ENCODE measurements at regions not wholly inside any gene's neighbourhood (a gene's known extent, or its start where the extent isn't known, plus 50 kb on each side); places are given as distances from the start of the nearest gene placed in this dataset.

DNA sequence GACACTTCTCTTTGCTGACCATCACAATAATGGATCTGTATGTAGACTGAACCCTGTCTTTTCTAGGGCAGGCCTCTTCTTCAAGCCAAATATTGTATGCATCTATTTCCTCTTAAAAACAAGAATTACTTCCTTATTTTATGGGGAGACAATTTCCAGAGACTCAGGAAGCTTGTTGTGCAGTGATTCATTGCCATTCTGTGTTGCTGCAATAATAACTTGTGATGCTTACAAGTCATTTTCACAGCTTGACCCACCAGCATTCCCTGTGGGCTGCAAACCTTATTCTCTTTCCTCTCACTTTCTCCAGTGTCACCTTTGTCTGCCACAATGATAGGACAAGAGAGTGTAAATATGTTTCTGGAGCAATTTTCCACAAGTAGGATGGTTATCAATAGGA lies 276.7 kb upstream of the SGO1 start:
- H3K36me3 ChIP-seq, result no peaks in the 10 kb centered on the region
- DNase-seq (ENCODE audit: low spot score in 2 of 2), result no peak
- no peaks in the 10 kb centered on the region for H3K27me3 ChIP-seq
- H3K27ac ChIP-seq, result no peak overlapping the region
- no peaks in the 10 kb centered on the region for H3K9me3 ChIP-seq
- H3K4me3 ChIP-seq, result no peak overlapping the region
- no peaks in the 10 kb centered on the region for H3K4me1 ChIP-seq
- TF ChIP-seq, protein P1, sequence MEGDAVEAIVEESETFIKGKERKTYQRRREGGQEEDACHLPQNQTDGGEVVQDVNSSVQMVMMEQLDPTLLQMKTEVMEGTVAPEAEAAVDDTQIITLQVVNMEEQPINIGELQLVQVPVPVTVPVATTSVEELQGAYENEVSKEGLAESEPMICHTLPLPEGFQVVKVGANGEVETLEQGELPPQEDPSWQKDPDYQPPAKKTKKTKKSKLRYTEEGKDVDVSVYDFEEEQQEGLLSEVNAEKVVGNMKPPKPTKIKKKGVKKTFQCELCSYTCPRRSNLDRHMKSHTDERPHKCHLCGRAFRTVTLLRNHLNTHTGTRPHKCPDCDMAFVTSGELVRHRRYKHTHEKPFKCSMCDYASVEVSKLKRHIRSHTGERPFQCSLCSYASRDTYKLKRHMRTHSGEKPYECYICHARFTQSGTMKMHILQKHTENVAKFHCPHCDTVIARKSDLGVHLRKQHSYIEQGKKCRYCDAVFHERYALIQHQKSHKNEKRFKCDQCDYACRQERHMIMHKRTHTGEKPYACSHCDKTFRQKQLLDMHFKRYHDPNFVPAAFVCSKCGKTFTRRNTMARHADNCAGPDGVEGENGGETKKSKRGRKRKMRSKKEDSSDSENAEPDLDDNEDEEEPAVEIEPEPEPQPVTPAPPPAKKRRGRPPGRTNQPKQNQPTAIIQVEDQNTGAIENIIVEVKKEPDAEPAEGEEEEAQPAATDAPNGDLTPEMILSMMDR (IDR thresholded peaks at IDR 0.05), result no peak
- intact Hi-C loops (cut with DNase I), result no loop called here

GRCh38 chr3:20462226-20462625 lies 276.2 kb upstream of the SGO1 start:
- H3K27ac ChIP-seq, result no peak overlapping the region
- no peaks in the 10 kb centered on the region for H3K27me3 ChIP-seq
- no peaks in the 10 kb centered on the region for H3K4me1 ChIP-seq
- intact Hi-C loops (cut with DNase I), result no loop called here
- no peaks in the 10 kb centered on the region for H3K36me3 ChIP-seq
- TF ChIP-seq, protein P1 (IDR thresholded peaks at IDR 0.05), result no peak
- no peak overlapping the region for H3K4me3 ChIP-seq
- DNase-seq (ENCODE audit: low spot score in 2 of 2), result no peak
- no peaks in the 10 kb centered on the region for H3K9me3 ChIP-seq

DNA sequence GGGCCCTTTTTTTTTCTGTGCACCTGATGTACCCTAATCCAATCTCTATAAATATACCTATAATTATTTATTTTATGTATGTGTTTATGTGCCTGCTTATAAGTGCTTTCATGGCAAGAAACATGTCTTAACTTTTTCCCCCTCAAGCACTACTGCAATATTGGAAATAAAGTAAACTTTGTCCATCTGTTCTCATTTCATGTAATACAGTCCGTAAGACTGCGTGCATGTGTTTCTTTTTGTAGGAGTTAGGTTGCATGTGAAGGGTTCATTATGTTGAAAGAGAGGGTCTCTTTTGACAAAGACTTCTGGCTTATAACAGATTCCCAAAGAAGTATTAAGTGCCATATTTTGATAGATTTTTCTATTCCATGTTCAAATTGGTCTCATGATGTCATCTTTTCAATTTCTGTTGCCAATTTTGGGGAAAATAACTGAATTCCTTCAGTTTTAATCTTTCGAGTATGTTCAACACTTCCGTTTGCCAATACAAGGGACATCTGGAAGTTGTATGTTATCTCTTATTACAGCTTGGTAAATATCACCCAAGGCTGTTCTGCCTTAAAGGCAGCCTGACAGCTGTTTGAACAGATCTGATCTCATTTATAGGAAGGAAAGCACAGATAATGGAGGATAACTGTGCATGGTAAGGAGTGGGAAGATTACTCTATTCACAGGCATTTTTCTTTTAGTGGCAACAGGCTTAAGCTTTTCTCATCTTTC lies 273.1 kb upstream of the SGO1 start:
- TF ChIP-seq, protein P1 (IDR thresholded peaks at IDR 0.05), result no peak
- intact Hi-C loops (cut with DNase I), result no loop called here

DNA sequence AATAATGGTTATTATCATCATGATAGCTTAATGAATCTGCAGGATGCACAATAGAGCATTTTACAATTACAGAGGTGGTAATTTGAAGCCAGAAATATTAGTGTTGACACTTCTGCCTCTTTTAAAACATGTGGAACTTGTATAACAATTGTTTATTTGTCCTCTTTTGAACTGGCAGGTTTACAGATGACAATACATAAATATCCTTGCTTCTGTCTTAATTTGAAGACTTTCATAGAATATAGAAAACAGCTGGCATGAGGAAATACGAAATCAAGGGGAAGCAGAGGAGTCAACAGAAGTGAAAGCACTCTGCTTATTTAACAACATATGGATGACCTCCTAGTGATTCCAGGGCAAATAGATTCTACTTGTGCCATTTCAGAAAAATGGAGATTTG lies 270.5 kb upstream of the SGO1 start:
- Histone ChIP-seq H3K36me3 (no peaks in the 10 kb centered on the region), H3K27me3 (no peaks in the 10 kb centered on the region), H3K4me1 (no peaks in the 10 kb centered on the region), H3K27ac (no peak overlapping the region), H3K4me3 (no peak overlapping the region), H3K9me3 (no peaks in the 10 kb centered on the region)
- TF ChIP-seq, protein P1 (IDR thresholded peaks at IDR 0.05), result no peak
- intact Hi-C loops (cut with DNase I), result no loop called here
- no peak for DNase-seq (ENCODE audit: low spot score in 2 of 2)

More for the DNA sequence above, 273.1 kb upstream of the SGO1 start:
- no peak for DNase-seq (ENCODE audit: low spot score in 2 of 2)
- Histone ChIP-seq H3K4me3 (no peak overlapping the region), H3K36me3 (no peaks in the 10 kb centered on the region), H3K27ac (no peak overlapping the region), H3K9me3 (no peaks in the 10 kb centered on the region), H3K4me1 (no peaks in the 10 kb centered on the region), H3K27me3 (no peaks in the 10 kb centered on the region)

DNA sequence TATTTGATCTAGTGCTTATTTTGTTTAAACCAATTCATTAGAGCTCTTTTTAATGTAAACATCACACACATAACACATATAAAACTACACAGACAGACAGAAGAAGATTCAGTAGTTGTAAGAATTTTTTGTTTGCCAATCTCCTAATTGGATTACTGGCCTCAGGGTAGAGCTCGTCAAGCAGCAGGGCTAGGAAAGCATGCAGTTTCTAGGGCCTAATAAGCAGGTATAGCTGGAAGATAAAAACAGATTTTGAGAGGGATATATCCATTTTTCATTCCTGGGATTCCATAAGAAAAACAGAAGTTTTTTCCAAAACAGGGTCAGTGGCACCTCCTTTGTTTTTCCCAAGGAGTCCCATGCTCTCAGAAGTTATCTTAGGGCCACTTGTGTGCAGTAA lies 265.2 kb upstream of the SGO1 start:
- TF ChIP-seq, protein P1 (IDR thresholded peaks at IDR 0.05), result no peak
- no peaks in the 10 kb centered on the region for H3K9me3 ChIP-seq
- DNase-seq (ENCODE audit: low spot score in 2 of 2), result no peak
- intact Hi-C loops (cut with DNase I), result no loop called here
- no peak overlapping the region for H3K4me3 ChIP-seq
- H3K27me3 ChIP-seq, result no peaks in the 10 kb centered on the region
- no peak overlapping the region for H3K27ac ChIP-seq
- H3K36me3 ChIP-seq, result no peaks in the 10 kb centered on the region
- no peaks in the 10 kb centered on the region for H3K4me1 ChIP-seq

DNA sequence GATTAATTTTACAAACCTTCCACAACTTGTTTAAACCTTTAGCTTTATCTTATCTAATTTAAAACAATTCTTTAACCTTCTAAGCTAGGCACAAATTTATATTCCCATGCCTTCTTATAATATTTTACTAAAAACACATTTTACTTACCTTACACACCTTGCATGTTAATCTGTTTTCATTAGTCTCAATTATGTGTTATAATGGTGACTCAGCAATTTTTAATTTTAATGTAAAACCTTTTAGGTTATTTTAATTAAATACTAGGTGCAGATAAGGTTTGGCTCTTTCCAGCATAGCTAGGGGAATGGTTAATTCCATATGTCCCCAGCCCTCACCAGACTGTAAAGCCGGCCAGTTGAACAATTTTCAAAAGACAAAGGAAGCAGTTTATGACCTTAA lies 264.6 kb upstream of the SGO1 start:
- Histone ChIP-seq H3K27ac (no peak overlapping the region), H3K27me3 (no peaks in the 10 kb centered on the region), H3K4me3 (no peak overlapping the region), H3K4me1 (no peaks in the 10 kb centered on the region), H3K9me3 (no peaks in the 10 kb centered on the region), H3K36me3 (no peaks in the 10 kb centered on the region)
- TF ChIP-seq, protein P1 (IDR thresholded peaks at IDR 0.05), result no peak
- no peak for DNase-seq (ENCODE audit: low spot score in 2 of 2)
- intact Hi-C loops (cut with DNase I), result no loop called here

Data from ascending aorta (tissue), 2 donors.